ENCODE measurements at regions not wholly inside any gene's neighbourhood (a gene's known extent, or its start where the extent isn't known, plus 50 kb on each side); places are given as distances from the start of the nearest gene placed in this dataset.
"Not testable (repeated sequence)": the region's sequence is repeated elsewhere in the genome, so short reads cannot be mapped to it uniquely, and the experiment has no call there.

- TF ChIP-seq, protein P1, sequence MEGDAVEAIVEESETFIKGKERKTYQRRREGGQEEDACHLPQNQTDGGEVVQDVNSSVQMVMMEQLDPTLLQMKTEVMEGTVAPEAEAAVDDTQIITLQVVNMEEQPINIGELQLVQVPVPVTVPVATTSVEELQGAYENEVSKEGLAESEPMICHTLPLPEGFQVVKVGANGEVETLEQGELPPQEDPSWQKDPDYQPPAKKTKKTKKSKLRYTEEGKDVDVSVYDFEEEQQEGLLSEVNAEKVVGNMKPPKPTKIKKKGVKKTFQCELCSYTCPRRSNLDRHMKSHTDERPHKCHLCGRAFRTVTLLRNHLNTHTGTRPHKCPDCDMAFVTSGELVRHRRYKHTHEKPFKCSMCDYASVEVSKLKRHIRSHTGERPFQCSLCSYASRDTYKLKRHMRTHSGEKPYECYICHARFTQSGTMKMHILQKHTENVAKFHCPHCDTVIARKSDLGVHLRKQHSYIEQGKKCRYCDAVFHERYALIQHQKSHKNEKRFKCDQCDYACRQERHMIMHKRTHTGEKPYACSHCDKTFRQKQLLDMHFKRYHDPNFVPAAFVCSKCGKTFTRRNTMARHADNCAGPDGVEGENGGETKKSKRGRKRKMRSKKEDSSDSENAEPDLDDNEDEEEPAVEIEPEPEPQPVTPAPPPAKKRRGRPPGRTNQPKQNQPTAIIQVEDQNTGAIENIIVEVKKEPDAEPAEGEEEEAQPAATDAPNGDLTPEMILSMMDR (optimal IDR thresholded peaks at IDR 0.05 in 1 of 3, IDR thresholded peaks at IDR 0.05 in 1 of 3, conservative IDR thresholded peaks at IDR 0.05 in 1 of 3; ENCODE audit: extremely low read depth in 1 of 3, insufficient read depth in 2 of 3, low read length in 3 of 3), result not testable (repeated sequence)
- TF ChIP-seq EZH2 (IDR thresholded peaks at IDR 0.05; ENCODE audit: low read length), result not testable (repeated sequence)
Observed at GRCh38 chr15:62371683-62372082, 206.6 kb upstream of the C2CD4B start.

All from keratinocyte (primary cell).